OCI-LY7 (cell line): ENCODE measurements at regions not wholly inside any gene's neighbourhood (a gene's known extent, or its start where the extent isn't known, plus 50 kb on each side); places are given as distances from the start of the nearest gene placed in this dataset.

Source experiments
- CTCF ChIP-seq: fragments of 200-600 bp; sonication (generic); conservative IDR thresholded peaks from 2 replicates; pipeline ENCODE4 v1.5.1; 2014; ENCODE audit warnings: mild to moderate bottlenecking, antibody characterized with exemption, low read length, moderate library complexity, mixed read lengths
- EZH2phosphoT487 ChIP-seq: fragments of 200-600 bp; sonication (generic); IDR thresholded peaks from 2 replicates; pipeline ENCODE4 v1.6.1; 2018; ENCODE audit warnings: low read depth, borderline replicate concordance, mild to moderate bottlenecking, mixed run types, antibody characterized with exemption, low read length, moderate library complexity, mixed read lengths

- TF ChIP-seq CTCF (no peak), EZH2phosphoT487 (no peak)
Measured at GRCh38 chr11:15821451-15821850, 534.9 kb downstream of the SOX6 start.
